HG03378 (cell line): ENCODE measurements at regions not wholly inside any gene's neighbourhood (a gene's known extent, or its start where the extent isn't known, plus 50 kb on each side); places are given as distances from the start of the nearest gene placed in this dataset.
"Not testable (repeated sequence)": the region's sequence is repeated elsewhere in the genome, so short reads cannot be mapped to it uniquely, and the experiment has no call there.

Source experiments
- ATAC-seq: cut with Tn5 transposase; IDR thresholded peaks from one replicate; pipeline ENCODE4 v1.9.1; 2021; ENCODE audit warnings: mild to moderate bottlenecking, moderate library complexity; ENCODE audit not compliant: unreplicated experiment

DNA sequence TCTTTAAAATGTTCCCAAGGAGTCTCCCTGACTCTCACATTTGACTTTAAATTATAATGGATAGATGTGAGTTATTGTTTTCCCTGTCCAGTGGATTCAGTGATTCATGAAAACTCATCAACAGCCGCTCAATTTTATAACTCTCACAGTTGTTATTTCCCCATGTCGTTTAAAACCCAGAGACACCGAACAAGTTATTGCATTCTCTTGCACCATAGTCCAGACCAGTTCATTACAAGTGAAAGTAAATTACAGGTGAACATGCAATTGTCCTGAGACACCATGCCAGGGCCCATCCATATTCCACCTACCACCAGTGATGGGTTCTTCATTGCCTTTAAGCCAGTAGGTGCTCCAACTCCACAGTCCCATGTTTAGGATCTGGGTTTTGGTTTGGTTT, 85.7 kb upstream of the CMKLR1 start:
- ATAC-seq = no peak

DNA sequence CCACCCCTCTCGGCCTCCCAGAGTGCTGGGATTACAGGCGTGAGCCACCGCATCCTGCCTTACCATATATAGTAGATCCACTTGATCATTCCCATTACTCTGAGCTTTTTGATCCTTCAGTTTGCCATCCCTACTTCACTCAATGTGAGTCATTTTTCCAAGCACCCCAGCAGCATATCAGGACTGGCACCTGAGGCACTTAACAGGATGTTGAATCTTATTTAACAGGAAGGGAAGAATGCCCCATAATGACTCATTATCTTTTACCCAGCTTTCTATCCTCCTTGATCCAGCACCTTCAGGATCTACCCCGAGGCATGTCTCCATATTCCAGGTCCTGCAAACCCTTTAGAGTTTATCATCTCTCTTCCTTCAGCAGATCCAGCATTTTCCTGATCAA, 84.9 kb upstream of the CMKLR1 start:
- no peak for ATAC-seq

DNA sequence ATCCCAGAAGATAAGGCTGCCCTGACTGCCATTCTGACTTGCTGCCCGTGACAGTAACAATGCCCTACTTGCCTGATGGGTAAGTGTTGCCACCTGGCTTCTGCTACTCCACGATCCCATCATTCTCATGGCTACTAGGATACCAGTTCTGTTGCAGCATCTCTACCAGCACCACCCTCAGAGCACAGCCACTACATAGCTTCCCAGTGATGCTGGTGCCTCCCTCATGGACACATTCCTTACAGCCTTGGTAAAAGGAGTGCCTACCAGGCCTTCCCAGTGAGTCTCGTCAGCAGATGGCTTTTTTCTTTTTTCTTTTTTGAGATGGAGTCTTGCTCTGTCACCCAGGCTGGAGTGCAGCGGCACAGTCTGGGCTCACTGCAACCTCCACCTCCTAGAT, 84.4 kb upstream of the CMKLR1 start:
- ATAC-seq = no peak

DNA sequence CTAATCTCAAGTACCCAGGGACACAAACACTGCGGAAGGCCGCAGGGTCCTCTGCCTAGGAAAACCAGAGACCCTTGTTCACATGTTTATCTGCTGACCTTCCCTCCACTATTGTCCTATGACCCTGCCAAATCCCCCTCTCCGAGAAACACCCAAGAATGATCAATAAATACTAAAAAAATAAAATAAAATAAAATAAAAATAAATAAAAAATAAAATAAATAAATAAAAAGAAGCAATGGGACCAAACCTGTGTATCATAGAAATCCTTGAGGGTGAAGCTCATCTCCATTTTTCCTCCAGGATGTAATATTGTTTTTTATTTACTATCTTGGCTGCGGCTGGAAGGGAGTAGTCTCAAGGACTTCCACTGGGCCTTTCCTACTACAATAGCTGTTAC, 82.0 kb upstream of the CMKLR1 start:
- not testable (repeated sequence) for ATAC-seq

DNA sequence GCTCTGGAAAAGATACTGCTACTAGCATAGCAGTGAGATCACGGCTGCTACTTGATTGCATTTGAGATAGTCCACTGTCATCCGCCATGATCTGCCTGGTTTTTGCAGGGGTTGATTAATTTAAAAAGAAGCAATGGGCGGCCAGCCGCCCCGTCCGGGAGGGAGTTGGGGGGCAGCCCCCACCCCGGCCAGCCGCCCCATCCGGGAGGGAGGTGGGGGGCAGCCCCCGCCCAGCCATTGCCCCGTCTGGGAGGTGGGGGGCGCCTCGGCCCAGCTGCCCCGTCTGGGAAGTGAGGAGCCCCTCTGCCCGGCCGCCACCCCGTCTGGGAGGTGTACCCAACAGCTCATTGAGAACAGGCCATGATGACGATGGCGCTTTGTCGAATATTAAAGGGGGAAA, 81.3 kb upstream of the CMKLR1 start:
- ATAC-seq = not testable (repeated sequence)

DNA sequence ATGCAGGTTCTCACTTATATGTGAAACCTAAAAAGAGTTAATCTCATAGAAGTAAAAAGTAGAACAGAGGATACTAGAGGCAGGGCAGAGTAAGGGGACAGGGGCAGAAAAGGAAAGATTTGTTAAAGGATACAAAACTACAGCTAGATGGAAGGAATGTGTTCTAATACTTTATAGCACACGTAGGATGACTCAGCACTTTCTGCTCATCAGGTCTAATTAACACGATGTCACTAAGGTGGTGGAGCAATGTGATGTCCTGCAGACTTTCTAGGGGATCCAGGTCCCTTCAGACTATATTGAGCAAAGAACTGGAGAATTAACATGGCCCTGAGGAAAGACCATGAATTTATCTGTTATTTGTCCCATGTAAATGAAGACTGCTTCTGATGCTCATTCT, 80.8 kb upstream of the CMKLR1 start:
- ATAC-seq = no peak

DNA sequence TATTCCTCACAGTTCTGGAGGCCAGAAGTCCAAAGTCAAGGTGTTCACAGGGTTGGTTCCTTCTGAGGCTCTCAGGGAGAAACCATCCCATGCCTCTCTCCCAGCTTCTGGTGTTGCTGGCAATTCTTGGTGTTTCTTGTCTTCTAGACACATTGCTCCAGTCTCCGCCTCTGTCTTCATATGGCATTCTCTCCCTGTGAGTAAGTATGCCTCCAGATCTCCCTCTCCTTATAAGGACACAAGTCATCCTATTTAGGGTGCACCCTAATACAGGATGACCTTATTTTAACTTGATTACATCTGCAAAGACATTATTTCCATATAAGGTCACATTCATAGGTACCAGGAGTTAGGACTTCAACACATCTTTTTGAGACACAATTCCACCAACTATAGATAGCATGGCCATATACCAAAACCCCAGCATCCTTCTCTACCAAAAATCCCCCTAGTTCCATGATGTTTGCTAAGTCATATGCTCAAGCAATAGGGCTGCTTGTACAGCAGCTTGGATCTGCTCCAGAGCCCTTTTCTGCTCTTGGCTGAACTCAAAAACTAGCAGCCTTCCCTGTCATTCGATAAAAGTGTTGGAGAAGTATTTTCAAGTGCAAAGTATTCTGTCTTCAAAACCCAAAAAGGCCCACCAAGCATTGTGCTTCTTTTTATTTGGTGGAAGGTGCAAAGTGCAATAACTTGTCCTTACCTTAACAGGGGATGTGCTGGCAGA, 79.2 kb upstream of the CMKLR1 start:
- no peak for ATAC-seq

DNA sequence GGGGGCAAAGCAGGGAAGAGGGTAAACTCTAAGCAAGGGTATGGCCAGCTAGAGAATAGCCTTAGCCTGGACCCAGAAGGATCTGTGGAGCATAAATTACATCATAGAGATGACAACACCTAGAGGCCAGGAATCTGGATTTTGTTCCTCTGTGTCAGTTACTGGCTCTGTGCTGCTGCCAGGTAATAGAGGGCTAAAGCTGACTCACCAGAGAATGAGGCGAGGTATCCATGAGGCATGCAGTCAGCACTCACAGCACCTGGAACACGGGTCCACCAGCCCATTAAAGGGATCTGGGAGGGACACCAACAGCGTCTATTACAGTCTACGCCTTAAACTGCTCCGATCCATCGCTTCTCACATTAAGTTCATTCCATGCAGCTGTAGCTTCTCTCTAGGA, 74.9 kb upstream of the CMKLR1 start:
- no peak for ATAC-seq

DNA sequence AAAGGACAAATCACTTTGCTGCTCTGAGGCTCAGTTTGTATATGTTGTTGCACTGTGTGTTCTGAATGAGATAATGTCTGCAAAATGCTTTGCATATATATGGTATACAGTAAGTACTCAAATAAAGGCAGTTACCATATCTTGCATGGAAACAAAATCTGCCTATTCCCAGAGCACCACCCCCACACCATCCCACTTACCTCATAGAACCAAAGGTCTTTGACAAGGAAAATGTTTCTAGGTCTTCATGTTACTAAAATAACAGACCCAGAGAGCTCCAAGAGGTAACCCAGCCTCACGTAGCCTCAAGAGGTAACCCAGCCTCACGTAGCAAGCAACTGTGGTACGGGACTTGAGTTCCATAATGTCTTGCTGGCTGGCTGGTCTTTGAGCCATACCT, 71.6 kb upstream of the CMKLR1 start:
- no peak for ATAC-seq

DNA sequence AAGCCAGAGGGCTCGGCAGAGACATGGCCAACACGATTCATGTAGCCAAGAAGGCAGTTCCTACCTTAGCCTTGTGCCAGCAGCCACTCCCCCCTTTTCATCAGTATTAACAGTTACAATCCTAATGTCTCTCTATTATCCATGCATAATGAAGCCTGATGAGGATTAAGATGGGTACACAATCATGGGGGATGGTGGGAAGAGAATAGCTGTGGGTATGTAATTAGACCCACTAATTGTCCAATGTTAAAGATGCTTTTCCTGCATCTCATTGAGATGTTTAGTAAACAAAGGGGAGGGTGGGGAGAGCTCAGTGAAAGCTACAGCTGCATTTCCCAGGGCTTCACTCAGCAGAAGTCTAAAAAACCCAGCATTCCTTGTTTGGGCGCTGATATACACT, 70.4 kb upstream of the CMKLR1 start:
- ATAC-seq = no peak

DNA sequence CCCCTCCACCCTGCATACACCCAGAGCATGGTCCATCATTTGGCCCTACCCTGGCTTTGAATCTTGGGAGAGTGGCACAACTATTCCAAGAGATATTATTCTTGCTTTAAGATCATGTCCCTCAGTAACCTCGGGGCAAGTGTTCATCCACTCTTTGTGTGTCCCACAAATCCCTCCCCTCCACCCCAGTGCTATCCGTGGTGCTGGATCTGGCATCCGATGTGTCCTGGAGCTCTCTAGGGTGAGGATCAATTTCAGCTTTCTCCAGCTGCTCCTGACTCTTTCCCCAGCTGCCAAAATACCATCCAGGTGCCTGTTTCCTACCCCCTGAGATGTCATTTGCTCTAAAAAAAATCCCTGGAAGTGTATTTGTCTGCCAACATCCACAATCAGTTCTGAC, 64.8 kb upstream of the CMKLR1 start:
- ATAC-seq = no peak

DNA sequence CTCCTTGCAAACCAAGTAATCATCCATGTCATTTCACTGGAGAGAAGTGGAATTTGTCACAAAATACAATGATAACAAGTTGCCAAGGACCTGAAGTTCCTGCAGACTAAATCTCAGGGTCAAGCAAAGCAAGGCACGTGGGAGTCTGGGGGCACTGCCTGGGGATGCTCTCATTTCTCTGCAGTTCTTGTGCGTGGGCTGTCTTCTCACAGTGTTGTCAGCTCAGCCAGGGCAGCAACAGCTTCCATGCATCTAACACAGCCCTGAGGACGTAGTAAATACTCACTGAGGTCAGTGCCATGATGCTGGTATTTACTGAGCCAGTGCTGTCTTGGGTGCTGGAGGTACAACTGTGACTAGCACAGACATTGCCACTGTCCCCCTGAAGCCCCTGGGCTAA, 62.9 kb upstream of the CMKLR1 start:
- ATAC-seq = no peak

DNA sequence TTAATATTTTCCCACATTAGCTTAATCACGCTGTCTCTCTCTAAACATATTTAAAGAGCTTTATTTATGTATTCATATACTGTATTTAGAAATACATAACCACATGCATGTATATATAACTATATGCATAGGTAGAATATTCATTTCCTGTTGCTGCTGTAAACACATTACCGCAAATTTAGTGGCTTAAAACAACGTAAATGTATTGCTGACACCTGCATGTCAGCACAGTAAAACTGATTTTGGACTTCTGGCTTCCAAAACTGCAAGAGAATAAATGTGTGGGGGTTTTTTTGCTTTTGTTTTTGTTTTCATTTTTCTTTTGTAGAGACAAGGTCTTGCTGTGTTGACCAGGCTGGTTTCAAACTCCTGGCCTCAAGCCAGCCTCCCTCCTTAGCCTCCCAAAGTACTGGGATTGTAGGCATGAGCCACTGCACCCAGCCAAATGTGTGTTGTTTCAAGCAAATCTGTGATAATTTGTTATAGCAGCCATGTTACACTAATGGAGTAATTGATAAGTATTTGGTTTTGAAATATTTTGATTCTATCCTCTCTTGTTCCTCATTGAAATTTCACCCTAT, 61.9 kb upstream of the CMKLR1 start:
- no peak for ATAC-seq

DNA sequence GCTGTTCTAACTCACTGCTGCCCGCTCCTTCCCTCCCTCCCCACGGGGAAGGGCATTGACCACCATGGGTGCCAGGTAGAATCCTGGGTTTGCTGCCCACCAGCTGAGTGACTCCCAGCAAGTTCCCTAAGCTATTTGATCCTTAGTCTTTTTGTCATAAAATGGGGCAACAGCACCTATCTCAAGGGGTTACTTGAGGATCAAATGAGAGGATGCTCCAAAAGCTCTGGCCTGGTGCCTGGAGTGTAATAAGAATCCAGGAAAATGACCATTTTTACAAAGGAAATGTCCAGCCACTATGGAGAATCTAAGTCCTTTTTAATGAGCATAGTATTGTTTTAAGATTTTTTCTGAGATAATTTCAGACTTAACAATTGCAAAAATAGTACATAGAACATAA, 61.4 kb upstream of the CMKLR1 start:
- no peak for ATAC-seq

DNA sequence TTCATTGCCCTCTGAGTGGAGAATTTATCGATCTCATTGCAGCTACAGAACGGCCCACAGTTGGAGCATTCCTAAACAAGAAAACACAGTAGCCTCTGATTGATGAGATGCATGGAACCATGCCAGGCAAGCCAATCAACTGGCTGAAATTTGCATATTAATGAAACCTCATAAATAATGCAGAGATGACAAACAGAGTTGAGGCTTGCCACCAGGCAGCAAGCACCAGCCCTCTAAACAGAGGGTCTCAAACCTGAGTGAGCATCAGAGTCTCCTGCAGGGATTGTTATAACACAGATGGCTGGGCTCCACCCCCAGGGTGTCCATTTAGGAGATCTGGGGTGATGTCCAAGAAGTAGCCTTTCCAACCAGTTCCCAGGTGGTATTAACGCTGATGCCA, 60.9 kb upstream of the CMKLR1 start:
- ATAC-seq = no peak

DNA sequence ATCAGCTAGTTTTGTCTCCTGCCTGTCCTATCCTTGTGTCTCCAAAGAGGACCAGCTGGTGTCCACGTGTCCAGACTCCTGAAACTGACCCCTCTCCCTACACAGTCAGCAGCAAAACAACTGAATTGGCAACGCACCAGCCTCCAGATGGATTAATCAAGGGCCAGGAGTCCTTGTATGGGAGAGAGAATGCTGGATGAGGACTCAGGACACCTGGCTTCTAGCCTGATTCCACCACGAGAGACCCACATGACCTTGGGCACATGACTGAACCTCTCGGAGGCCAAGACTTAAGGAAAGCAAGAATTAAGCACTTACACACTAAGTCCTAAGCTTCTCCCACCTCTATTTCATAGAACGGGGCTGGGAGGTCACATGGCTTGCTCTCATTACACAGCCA, 60.4 kb upstream of the CMKLR1 start:
- no peak for ATAC-seq

DNA sequence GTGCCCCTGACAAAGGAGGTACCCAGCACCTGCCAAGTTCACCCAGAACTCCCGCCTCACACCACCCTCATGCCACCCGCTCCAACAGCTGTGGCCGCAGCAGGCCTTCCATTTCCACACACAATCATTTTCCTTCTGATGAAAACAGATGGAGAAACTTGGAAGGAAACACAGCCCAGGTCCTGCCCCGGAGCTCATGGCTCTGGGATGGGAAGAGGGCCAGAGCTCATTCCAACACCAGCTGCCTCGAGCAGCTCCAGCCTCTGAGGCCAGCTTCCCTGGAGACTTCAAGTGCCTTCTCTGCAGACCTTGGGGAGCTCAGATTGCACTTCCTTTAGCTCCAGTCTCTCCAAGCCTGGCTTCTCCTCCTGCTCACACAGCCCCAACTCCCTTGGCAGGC, 55.1 kb upstream of the CMKLR1 start:
- ATAC-seq = no peak

DNA sequence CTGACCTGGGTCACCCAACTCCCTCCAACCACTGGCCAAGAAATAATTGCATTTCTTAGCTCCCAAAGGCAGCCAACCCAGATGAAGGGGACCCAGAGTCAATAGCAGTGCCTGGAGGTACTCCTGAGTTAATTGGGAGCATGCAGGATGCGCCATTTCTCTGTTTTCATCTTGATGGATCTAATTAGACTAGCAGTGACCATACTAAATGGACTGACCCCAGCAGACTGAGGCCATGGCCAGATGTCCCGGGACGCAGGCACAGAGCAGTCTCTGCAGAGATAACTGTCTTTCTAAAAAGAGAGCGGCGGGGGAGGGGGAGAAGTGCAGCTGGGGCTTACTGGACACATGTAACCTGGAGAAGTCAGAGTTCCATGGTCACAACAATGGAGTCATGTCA, 53.2 kb upstream of the CMKLR1 start:
- ATAC-seq = no peak

DNA sequence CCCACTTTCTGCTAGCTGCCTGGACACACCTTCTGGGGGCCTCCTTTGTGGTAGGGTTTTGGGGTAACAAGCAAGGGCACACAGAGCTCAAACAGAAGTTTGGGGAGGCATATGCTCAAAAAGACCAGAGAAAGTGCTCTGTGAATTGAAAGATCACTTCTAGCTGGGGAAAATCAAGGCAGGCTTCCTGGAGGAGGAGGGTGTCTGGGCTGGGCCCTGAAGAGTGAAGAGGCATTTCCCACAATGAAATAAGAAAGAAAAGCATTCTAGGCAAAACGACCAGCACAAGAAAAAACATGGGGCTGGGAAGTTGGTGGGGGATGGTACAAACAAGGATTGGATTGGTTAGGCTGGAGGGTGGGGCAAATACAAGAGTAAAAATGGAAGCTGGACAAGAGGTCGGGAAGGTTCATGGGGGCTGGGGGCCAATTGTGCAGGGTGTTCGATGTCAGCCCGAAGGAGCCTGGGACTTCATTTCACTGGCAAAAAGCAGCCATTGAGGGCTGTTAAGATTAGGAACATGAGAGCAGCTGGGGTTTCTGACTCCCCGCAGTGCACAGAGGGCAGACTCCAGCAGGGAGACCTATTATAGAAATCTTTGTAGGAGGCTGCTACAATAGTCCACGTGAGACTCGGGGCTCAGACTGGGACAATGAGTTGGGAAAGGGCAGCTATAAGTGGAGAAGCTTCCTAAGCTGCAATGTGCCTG, 51.5 kb upstream of the CMKLR1 start:
- no peak for ATAC-seq

DNA sequence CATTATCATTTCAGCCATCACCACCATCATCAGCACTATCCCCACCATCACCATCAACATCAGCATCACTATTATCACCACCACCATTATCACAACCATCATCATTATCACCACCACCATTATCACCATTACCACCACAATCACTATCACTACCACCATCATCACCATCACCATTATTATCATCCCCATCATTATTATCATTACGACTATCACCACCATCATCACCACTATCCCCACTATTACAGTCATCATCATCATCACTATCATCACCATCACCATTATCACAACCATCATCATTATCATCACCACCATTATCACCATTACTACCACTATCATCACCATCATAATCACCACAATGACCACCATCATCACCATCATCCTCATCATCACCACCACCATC, 50.4 kb upstream of the CMKLR1 start:
- ATAC-seq = no peak
